H9 (cell line): ENCODE measurements at regions not wholly inside any gene's neighbourhood (a gene's known extent, or its start where the extent isn't known, plus 50 kb on each side); places are given as distances from the start of the nearest gene placed in this dataset.

Source experiments
- DNase-seq: peaks from one replicate; pipeline ENCODE4 v3.0.0-alpha.2; 2017
- H2AFZ ChIP-seq: one replicate; pipeline ENCODE4 v1.6.1; 2013; ENCODE audit warnings: mild to moderate bottlenecking, low read length, control low read depth, moderate library complexity
- H2AK5ac ChIP-seq: 2 replicates; pipeline ENCODE4 v1.6.1; 2013; ENCODE audit warnings: low read length, control low read depth, mixed read lengths; ENCODE audit not compliant: insufficient read length
- H2BK120ac ChIP-seq: one replicate; pipeline ENCODE4 v1.6.1; 2013; ENCODE audit warnings: low read depth, mild to moderate bottlenecking, low read length, control low read depth, inconsistent platforms; ENCODE audit not compliant: poor library complexity, severe bottlenecking
- H2BK12ac ChIP-seq: 2 replicates; pipeline ENCODE4 v1.6.1; 2013; ENCODE audit warnings: low read length, control low read depth, mixed read lengths, low read depth; ENCODE audit not compliant: insufficient read length
- H2BK15ac ChIP-seq: 2 replicates; pipeline ENCODE4 v1.6.1; 2013; ENCODE audit warnings: low read depth, low read length, control low read depth
- H2BK20ac ChIP-seq: one replicate; pipeline ENCODE4 v1.6.1; 2013; ENCODE audit warnings: low read depth, mild to moderate bottlenecking, low read length, control low read depth, inconsistent platforms; ENCODE audit not compliant: poor library complexity, severe bottlenecking
- H2BK5ac ChIP-seq: 2 replicates; pipeline ENCODE4 v1.6.1; 2013; ENCODE audit warnings: low read length, control low read depth, mixed read lengths; ENCODE audit not compliant: insufficient read length
- H3K14ac ChIP-seq: 2 replicates; pipeline ENCODE4 v1.6.1; 2013; ENCODE audit warnings: low read length, control low read depth; ENCODE audit not compliant: insufficient read depth
- H3K18ac ChIP-seq: 2 replicates; pipeline ENCODE4 v1.6.1; 2013; ENCODE audit warnings: low read depth, mild to moderate bottlenecking, mixed read lengths, low read length, control low read depth; ENCODE audit not compliant: insufficient read length
- H3K23ac ChIP-seq: 2 replicates; pipeline ENCODE4 v1.6.1; 2013; ENCODE audit warnings: low read length, control low read depth, mixed read lengths, low read depth; ENCODE audit not compliant: insufficient read length
- H3K23me2 ChIP-seq: 2 replicates; pipeline ENCODE4 v1.6.1; 2013; ENCODE audit warnings: low read depth, mild to moderate bottlenecking, mixed read lengths, low read length, control low read depth; ENCODE audit not compliant: insufficient read length, poor library complexity, severe bottlenecking
- H3K27ac ChIP-seq: 2 replicates; pipeline ENCODE4 v1.5.1; 2013; ENCODE audit warnings: low read length, control low read depth, mixed read lengths, low read depth; ENCODE audit not compliant: insufficient read length
- H3K27me3 ChIP-seq: 2 replicates; pipeline ENCODE4 v1.6.1; 2013; ENCODE audit warnings: low read length, control low read depth, inconsistent platforms; ENCODE audit not compliant: insufficient read depth
- H3K4ac ChIP-seq: 2 replicates; pipeline ENCODE4 v1.6.1; 2013; ENCODE audit warnings: low read depth, mild to moderate bottlenecking, control low read depth, inconsistent platforms, low read length, moderate library complexity
- H3K4me1 ChIP-seq: 2 replicates; pipeline ENCODE4 v1.6.1; 2013; ENCODE audit warnings: low read length, control low read depth, inconsistent platforms; ENCODE audit not compliant: insufficient read depth
- H3K4me2 ChIP-seq: 2 replicates; pipeline ENCODE4 v1.6.1; 2013; ENCODE audit warnings: low read length, control low read depth, mixed read lengths; ENCODE audit not compliant: insufficient read length, insufficient read depth
- H3K56ac ChIP-seq: 2 replicates; pipeline ENCODE4 v1.6.1; 2013; ENCODE audit warnings: low read depth, mild to moderate bottlenecking, mixed read lengths, low read length, control low read depth; ENCODE audit not compliant: insufficient read length
- H3K79me1 ChIP-seq: 2 replicates; pipeline ENCODE4 v1.6.1; 2013; ENCODE audit warnings: low read depth, mild to moderate bottlenecking, moderate library complexity, low read length, control low read depth, inconsistent platforms; ENCODE audit not compliant: insufficient read depth, poor library complexity, severe bottlenecking
- H3K79me2 ChIP-seq: 2 replicates; pipeline ENCODE4 v1.6.1; 2013; ENCODE audit warnings: low read length, control low read depth, inconsistent platforms; ENCODE audit not compliant: insufficient read depth
- H3K9ac ChIP-seq: 2 replicates; pipeline ENCODE4 v1.6.1; 2013; ENCODE audit warnings: low read length, control low read depth, mixed read lengths; ENCODE audit not compliant: insufficient read length; ENCODE audit errors: extremely low read depth
- H3K9me3 ChIP-seq: one replicate; pipeline ENCODE4 v1.6.1; 2013; ENCODE audit warnings: low read depth, low read length, inconsistent platforms; ENCODE audit not compliant: control insufficient read depth
- H3T11ph ChIP-seq: one replicate; pipeline ENCODE4 v1.6.1; 2013; ENCODE audit warnings: mild to moderate bottlenecking, low read length, control low read depth, inconsistent platforms
- H4K20me1 ChIP-seq: one replicate; pipeline ENCODE4 v1.6.1; 2013; ENCODE audit not compliant: control insufficient read depth, insufficient read length, insufficient read depth
- H4K5ac ChIP-seq: 2 replicates; pipeline ENCODE4 v1.6.1; 2013; ENCODE audit warnings: low read depth, mild to moderate bottlenecking, mixed read lengths, low read length, control low read depth; ENCODE audit not compliant: insufficient read length
- H4K8ac ChIP-seq: replicated peaks from 2 replicates; pipeline ENCODE4 v1.6.1; 2013; ENCODE audit warnings: low read length, control low read depth, mixed read lengths, low read depth; ENCODE audit not compliant: insufficient read length
- H4K91ac ChIP-seq: 2 replicates; pipeline ENCODE4 v1.6.1; 2013; ENCODE audit warnings: low read depth, mild to moderate bottlenecking, moderate library complexity, mixed read lengths, low read length, control low read depth; ENCODE audit not compliant: insufficient read length
- H3K27ac Mint-ChIP-seq, 3 experiments: 2 replicates in 2 of 3; 3 replicates in 1 of 3; pipeline ENCODE4 v1.8.0; 2020 to 2021; ENCODE audit warnings: mixed read lengths in 3 of 3, mild to moderate bottlenecking in 1 of 3, moderate library complexity in 1 of 3
- H3K27me3 Mint-ChIP-seq: 2 replicates; pipeline ENCODE4 v1.8.0; 2021; ENCODE audit warnings: low read depth, mild to moderate bottlenecking, moderate library complexity, mixed read lengths
- H3K36me3 Mint-ChIP-seq, 3 experiments: 2 replicates in 2 of 3; 3 replicates in 1 of 3; pipeline ENCODE4 v1.8.0; 2020 to 2021; ENCODE audit warnings: low read depth in 3 of 3, mixed read lengths in 3 of 3; ENCODE audit not compliant: insufficient read depth in 1 of 3
- H3K4me1 Mint-ChIP-seq, 2 experiments: 2 replicates each; pipeline ENCODE4 v1.8.0; 2020; ENCODE audit warnings: mixed read lengths in 2 of 2
- H3K4me3 Mint-ChIP-seq, 2 experiments: 2 replicates in 1 of 2; 3 replicates in 1 of 2; pipeline ENCODE4 v1.8.0; 2020 to 2021; ENCODE audit warnings: mild to moderate bottlenecking in 2 of 2, mixed read lengths in 2 of 2, moderate library complexity in 1 of 2
- H3K9me3 Mint-ChIP-seq, 2 experiments: 2 replicates in 1 of 2; 3 replicates in 1 of 2; pipeline ENCODE4 v1.8.0; 2020; ENCODE audit warnings: mild to moderate bottlenecking in 2 of 2, mixed read lengths in 2 of 2, moderate library complexity in 1 of 2
- CTCF ChIP-seq: fragments of 200-600 bp; sonication (generic); conservative IDR thresholded peaks from 3 replicates; pipeline ENCODE4 v1.8.0; 2021; ENCODE audit warnings: antibody characterized with exemption, mild to moderate bottlenecking
- WGBS: extraction: QIAGEN DNeasy Blood & Tissue Kit; methylation state at CpG from one replicate; pipeline ENCODE4 v1.1.7; 2013; ENCODE audit warnings: missing lambda C conversion rate, low lambda C conversion rate, mixed read lengths; ENCODE audit not compliant: insufficient read length; ENCODE audit errors: extremely low coverage; 5-methylcytosine and 5-hydroxymethylcytosine counted together

GRCh38 chr12:75642226-75642625, 130.8 kb upstream of the KRR1 start:
- Histone ChIP-seq H2BK20ac (no peak overlapping the region), H3K9ac (no peak overlapping the region), H3K23me2 (no peaks in the 10 kb centered on the region), H3T11ph (no peak overlapping the region), H3K9me3 (no peaks in the 10 kb centered on the region), H4K91ac (no peak overlapping the region), H3K14ac (no peak overlapping the region), H4K5ac (no peak overlapping the region), H4K8ac (no peak overlapping the region), H2BK5ac (no peak overlapping the region), H3K79me2 (no peaks in the 10 kb centered on the region), H3K18ac (no peak overlapping the region), H2BK12ac (no peak overlapping the region), H2BK120ac (no peak overlapping the region), H4K20me1 (no peaks in the 10 kb centered on the region), H2AK5ac (no peak overlapping the region), H2BK15ac (no peak overlapping the region), H3K56ac (no peak overlapping the region), H3K4ac (no peak overlapping the region), H3K23ac (no peak overlapping the region), H3K27ac (no peak overlapping the region), H3K79me1 (no peaks in the 10 kb centered on the region), H3K4me1 (no peaks in the 10 kb centered on the region; the same call in 1 of the 2 replicates), H3K4me2 (no peak overlapping the region), H2AFZ (no peak overlapping the region), H3K27me3 (no peaks in the 10 kb centered on the region)
- no peaks in the 10 kb centered on the region for H3K9me3 Mint-ChIP-seq
- WGBS: no CpG with 5 or more reads among the region's 1 CpG
- peaks cover 13 to 15% of the 10 kb centered on the region in 2 experiments for H3K4me1 Mint-ChIP-seq
- H3K36me3 Mint-ChIP-seq: no peaks in the 10 kb centered on the region
- H3K4me3 Mint-ChIP-seq: no peak overlapping the region
- no peaks in the 10 kb centered on the region for H3K27me3 Mint-ChIP-seq
- TF ChIP-seq CTCF: no peak
- H3K27ac Mint-ChIP-seq: no peak overlapping the region
- DNase-seq: no peak
